Cerebellar cortex (tissue), 1 donor: ENCODE measurements at regions not wholly inside any gene's neighbourhood (a gene's known extent, or its start where the extent isn't known, plus 50 kb on each side); places are given as distances from the start of the nearest gene placed in this dataset.

ENCODE experiments used
- DNase-seq: peaks from one replicate; pipeline ENCODE4 v3.0.0-alpha.2; 2015; ENCODE audit warnings: low spot score

DNA sequence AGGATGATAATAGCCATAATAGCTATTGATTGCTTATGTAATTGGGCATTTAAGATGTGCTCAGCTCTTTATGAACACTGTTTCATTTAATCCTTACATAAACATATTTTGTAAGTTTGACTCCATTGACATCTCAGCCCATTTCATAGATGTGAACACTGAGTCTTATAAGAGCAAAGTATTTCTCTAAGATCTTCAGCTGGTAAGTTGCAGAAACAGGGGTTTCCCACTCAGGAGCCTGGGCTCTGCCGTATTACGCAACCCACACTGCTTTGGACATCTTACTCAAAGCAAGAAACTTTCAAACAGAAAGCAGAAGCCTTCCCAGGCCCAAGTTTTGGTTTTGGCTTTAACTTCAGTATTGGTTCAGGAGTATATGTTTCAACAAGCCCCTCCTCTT is 705.1 kb downstream of the MED13L start:
- no peak for DNase-seq

- no peak for DNase-seq
Measured at GRCh38 chr12:115571446-115571845, 706.0 kb downstream of the MED13L start.

- DNase-seq = no peak
Measured at GRCh38 chr12:115571027-115571426, 706.5 kb downstream of the MED13L start.

DNA sequence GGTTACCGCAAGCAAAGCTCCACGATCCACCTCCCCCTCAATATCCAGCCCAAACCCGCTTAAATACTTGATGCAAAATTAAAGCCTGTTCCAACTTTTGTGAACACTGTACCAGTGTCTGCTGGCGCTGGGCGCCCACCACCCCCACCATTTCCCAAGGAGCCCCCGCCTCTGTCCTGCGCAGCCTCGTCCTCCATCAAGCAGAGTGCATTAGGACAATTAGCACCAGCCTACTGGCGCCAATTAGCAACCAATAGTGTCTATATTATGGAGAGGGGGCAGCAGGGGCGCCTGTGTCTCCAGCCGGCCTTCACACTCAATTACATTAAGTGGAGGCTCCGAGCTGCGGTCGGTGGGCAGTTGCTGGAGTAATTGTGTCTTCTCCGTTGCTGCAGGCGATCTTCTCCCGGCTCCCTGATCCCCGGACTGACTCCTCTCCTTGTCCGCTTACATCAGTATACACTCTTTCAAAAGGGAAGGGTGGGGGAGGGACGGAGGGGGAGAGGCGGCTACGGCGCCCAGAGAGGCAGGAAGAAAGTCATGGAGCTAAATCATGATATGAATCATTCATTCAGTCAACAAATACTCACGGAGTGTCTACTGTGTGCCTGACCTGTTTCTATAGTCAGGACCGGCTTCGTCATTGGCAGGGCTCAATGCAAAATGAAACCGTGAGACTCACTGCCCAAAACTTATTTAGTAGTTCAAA is 707.3 kb downstream of the MED13L start:
- DNase-seq = no peak

DNA sequence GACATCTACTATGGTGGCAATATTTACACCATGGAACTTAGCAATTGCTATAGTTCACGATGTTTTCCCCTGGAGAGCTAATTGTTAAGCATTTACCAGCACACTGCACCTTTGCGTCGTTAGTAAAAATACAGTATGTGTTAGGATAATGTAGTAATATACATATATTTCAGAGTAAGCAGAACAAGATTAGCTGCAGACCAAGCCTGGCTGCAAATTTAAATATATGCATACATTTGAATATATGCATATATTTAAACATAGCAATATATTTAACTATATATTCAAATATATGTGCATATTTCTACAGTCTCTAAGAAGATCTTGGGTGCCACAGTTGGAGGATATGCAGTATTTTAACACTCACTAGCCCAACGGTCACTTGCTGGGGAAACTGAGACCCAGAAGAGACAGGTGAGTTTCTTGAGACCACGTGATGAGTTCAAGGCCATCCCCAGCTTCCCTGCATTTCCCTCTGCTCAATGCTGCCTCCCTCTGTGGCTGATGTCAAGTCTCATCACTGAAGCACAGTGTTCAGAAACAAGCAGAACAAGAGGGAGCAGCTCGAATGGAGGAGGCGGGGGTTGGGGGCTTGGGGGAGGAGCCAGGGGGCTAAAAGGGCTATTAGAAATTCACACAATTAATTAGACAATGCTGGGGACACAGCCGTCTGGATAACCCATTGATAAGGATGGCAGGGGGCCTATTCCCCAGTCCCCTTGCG is 708.0 kb downstream of the MED13L start:
- DNase-seq = no peak

DNA sequence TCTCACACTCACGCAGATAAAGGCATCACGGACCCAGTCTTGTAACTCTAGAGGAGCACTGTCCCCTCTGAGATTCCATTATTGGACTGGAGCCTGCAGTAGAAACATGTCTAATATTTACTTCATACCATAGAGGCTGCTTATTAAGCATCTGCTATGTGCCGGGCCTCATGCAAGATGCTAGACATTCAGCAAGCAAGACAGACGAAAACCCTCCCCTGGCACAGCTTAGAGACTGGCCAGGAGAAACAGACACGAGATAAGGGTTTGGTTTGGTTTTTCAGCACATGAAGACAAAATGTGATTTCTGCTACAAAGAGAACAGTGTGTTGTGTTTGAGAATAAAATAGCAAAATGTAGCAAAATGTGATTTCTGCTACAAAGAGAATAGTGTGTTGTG is 719.2 kb downstream of the MED13L start:
- DNase-seq = no peak

- DNase-seq = no peak
Measured at GRCh38 chr12:115553622-115554021, 723.9 kb downstream of the MED13L start.

DNA sequence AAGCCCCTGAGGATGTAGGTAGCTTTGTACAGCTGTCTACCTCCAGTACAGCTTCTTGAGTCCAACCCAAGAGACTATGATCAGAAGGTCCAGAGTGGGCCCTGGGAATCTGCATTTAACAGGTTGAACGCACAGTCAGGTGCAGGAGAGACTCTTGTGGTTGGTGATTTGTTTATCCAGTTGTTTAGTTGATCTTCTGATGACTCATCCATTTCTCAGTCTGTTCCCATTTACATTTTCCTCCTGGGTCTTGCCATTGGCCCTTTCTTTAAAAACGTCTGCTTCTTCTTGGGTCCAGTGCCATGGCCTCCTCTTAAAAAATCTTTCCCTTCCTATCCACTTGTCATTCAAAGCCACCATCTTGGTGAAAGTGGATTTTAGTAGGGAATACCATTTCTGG is 734.2 kb downstream of the MED13L start:
- DNase-seq = no peak

GRCh38 chr12:115542656-115543055 is 734.8 kb downstream of the MED13L start:
- no peak for DNase-seq

- DNase-seq = no peak
Measured at GRCh38 chr12:115541891-115542421, 735.5 kb downstream of the MED13L start.

DNA sequence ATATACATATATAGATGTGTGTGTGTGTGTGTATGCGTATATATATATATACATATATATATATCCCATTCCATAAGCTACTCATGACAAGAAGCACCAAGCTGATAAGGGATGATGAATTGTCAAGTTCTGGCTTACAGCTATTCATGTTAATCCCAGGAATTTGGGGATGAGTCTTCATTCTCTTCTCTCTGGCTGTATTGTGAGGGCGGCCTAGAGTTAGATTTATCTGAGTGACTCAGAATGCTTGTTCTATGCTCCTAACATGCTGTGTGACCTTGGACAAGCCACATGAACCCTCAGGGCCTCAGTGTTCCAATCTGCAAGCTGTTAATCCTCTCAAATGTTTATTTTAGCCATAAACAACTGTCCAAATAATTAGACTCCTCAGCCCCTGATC is 749.0 kb downstream of the MED13L start:
- DNase-seq = no peak

- DNase-seq = no peak
Measured at GRCh38 chr12:115521771-115522409, 755.6 kb downstream of the MED13L start.

DNA sequence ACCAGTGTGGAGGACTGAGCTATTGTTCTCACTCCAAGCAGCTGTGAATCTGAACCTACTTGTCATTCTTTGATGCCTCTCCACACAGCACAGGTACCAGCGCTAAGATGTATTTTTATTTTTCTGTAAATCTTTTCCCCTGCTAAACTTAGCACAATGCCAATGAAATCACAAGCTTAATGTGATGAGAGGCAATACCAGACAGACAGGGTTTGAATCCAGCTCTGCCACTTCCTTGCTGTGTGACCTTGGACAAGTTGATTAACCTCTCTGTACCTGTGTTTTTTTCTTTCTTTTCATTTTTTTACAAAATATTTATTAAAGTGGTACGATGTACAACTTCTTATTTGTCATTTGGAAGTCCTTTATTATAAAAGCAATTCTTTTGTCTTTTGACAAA is 757.6 kb downstream of the MED13L start:
- no peak for DNase-seq

GRCh38 chr12:115519359-115519758 is 758.1 kb downstream of the MED13L start:
- DNase-seq = no peak

DNA sequence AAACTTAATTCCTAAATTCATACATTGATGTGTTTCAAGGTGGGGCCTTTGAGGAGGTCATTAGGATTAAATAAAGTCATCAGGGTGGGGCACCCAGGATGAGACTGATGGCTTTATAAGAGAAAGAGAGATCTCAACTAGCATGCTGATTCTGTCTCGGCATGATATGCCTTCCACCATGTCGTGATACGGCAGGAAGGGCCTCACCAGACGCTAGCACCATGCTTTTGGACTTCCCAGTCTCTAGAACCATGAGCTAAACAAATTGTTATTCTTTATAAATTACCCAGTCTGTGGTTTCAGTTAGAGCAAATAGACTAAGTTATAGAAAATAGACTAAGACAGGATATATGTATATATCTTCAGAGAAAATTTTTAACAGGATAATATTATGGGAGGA is 759.6 kb downstream of the MED13L start:
- DNase-seq = no peak

DNA sequence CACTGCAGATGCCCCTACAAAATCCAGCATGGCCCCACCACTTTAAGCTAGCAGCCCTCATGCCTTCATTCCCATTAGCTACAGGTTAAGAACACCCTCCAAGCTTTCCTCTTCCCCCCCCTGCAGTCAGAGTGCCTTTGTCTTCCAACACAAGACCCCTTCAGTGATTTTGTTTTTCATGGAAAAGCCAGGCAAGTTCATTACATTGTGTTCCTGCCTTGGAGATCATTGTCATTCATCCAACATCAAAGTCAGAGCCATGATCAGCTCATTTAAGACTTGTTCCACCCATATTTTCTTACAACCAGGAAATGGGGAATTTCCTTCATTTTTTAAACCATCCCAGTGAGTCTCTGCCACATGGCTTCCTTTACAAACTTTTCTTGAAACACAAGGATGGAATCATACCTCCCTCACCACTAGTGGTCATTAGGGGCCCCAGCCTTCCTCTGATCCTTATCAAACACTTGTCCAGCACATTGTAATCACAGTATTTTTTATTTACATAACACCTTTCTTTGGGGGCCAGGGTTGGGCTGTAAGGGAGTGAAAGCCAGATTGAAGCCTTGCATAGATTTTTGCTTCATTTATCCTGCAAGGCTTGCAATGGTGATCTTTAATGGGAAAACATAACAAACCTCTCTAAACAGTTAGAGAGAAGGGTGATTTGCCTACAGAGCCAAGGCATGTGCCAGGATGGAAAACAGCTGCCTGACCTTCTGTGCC is 765.3 kb downstream of the MED13L start:
- no peak for DNase-seq

GRCh38 chr12:115511305-115511704 is 766.2 kb downstream of the MED13L start:
- DNase-seq = no peak

DNA sequence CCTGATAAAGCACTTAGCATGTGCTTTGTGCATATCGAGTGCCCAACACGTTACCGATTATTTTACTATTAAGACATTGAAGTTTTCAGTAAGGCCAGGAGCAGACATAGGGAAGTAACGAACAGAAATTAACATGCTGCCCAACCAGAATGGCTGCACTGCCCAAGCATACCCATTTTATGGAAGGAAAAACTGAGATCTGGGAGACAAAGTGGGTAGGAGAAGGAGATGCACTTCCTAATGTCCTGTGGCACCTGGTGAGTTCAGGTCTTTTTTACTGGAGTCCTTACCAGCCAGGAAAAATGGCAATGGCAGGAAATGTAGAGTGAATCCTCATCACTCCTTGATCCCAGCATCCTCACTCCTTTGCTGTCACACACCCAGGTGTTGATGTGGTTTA is 768.5 kb downstream of the MED13L start:
- DNase-seq = no peak

GRCh38 chr12:115507951-115508722 is 769.4 kb downstream of the MED13L start:
- no peak for DNase-seq

DNA sequence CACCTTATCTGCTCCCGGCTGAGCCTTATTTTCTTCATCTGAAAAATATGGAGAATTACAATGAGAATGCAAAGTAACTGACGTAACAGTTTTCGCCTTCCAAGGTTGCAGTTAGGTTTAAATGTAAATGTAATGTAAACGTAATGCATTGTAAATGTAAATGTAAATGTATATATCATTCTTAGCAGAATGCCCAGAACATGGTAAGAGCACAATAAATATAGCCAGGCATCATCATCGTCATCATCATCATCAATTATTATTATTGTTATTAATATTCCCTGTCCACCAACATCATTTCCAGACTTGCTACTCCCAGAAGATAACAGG is 770.0 kb downstream of the MED13L start:
- no peak for DNase-seq

GRCh38 chr12:115506822-115507559 is 770.5 kb downstream of the MED13L start:
- no peak for DNase-seq
